ENCODE measurements at regions not wholly inside any gene's neighbourhood (a gene's known extent, or its start where the extent isn't known, plus 50 kb on each side); places are given as distances from the start of the nearest gene placed in this dataset.
"Not testable (repeated sequence)": the region's sequence is repeated elsewhere in the genome, so short reads cannot be mapped to it uniquely, and the experiment has no call there.

DNA sequence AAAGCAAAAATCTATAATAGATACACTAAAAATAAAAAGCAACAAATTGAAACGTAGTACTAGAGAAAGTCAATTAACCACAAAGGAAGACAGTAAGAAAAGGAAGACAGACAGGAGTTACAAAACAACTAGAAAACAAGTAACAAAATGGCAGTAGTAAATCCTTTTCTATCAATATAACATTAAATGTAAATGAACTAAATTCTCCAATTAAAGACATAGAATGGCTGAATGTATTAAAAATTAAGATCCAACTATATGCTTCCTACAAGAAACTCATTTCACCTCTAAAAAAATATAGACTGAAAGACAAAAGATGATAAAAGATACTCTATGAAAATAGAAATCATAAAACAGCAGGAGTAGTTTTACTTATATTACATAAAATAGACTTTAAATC, 79.1 kb downstream of the CTH start:
- Histone ChIP-seq H3K4me3 (ENCODE audit: low read length) (no peak overlapping the region), H3K4me1 (ENCODE audit: control insufficient read depth, insufficient read depth, low read length) (no peaks in the 10 kb centered on the region), H3K36me3 (ENCODE audit: control insufficient read depth, insufficient read depth, low read length) (no peaks in the 10 kb centered on the region), H3K9me3 (ENCODE audit: control insufficient read depth, insufficient read depth, low read length) (no peaks in the 10 kb centered on the region), H3K27me3 (ENCODE audit: control insufficient read depth, insufficient read depth, low read length) (no peaks in the 10 kb centered on the region), H3K27ac (ENCODE audit: low read length) (no peak overlapping the region)
- DNase-seq (ENCODE audit: low read depth, low spot score): no peak
- WGBS (ENCODE audit: insufficient coverage, insufficient read length): no CpG with 5 or more reads among the region's 1 CpG

DNA sequence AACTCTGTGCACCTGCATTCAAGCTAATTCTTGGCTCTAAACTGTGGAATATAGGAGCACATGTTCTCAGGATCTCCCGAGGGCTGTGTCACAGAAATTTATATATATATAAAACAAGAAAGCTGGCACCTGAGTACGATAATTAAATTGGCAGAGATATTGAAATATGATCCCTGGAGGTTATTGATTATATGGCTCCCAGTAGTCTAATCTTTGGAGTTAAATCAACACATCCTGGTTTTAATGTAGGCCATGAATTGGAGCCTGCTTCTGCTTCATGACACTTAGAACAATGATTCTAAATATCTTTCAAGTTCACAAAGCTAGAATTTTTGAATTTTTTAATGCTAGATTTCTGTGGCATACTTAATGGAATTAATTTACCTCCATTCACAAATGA, 84.3 kb downstream of the CTH start:
- Histone ChIP-seq H3K27ac (ENCODE audit: low read length) (no peak overlapping the region), H3K4me3 (ENCODE audit: low read length) (no peak overlapping the region), H3K4me1 (ENCODE audit: control insufficient read depth, insufficient read depth, low read length) (no peaks in the 10 kb centered on the region), H3K27me3 (ENCODE audit: control insufficient read depth, insufficient read depth, low read length) (no peaks in the 10 kb centered on the region), H3K36me3 (ENCODE audit: control insufficient read depth, insufficient read depth, low read length) (no peaks in the 10 kb centered on the region), H3K9me3 (ENCODE audit: control insufficient read depth, insufficient read depth, low read length) (no peaks in the 10 kb centered on the region)
- no CpG with 5 or more reads among the region's 2 CpGs for WGBS (ENCODE audit: insufficient coverage, insufficient read length)
- DNase-seq (ENCODE audit: low read depth, low spot score): no peak

DNA sequence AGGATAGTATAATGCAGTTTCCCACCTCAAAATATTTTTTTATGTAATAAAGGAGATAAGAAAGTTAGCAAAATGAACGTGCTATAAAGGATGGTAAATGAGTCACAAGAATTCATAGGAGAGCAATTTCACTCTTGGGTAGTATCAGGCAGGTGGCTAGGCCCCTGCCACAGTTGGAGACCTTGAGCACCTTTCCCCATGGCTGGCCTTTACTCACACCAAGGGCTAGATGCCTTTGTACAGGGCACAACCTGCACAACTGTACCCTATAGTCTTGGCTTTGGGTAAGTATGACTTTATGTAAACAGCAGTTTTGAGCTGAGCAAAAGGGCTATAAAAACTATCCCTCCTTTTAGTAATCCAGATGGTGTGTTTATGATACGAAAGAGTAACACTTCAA, 85.1 kb downstream of the CTH start:
- no peaks in the 10 kb centered on the region for H3K9me3 ChIP-seq (ENCODE audit: control insufficient read depth, insufficient read depth, low read length)
- H3K27ac ChIP-seq (ENCODE audit: low read length): no peak overlapping the region
- H3K4me3 ChIP-seq (ENCODE audit: low read length): no peak overlapping the region
- H3K27me3 ChIP-seq (ENCODE audit: control insufficient read depth, insufficient read depth, low read length): no peaks in the 10 kb centered on the region
- H3K36me3 ChIP-seq (ENCODE audit: control insufficient read depth, insufficient read depth, low read length): no peaks in the 10 kb centered on the region
- no peak for DNase-seq (ENCODE audit: low read depth, low spot score)
- H3K4me1 ChIP-seq (ENCODE audit: control insufficient read depth, insufficient read depth, low read length): no peaks in the 10 kb centered on the region
- WGBS (ENCODE audit: insufficient coverage, insufficient read length): no CpG with 5 or more reads among the region's 2 CpGs

DNA sequence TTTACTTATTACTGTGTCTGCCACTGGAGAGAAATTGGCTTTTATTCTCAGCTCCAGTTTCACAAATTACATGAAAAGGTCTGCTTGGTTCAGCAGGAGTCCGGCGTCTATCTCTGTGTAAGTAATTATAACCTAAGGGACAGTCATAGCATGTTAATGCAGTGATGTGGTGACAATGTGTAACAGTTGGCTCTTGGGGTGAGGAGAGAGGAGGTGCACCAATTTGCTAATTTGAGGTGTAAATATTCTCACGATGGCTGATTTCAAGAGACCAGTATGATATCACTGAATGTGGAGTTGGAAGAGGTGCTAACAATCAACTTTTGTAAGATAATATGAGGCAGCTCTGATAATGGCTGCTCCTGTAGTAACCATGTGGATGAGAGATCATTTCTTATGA, 86.1 kb downstream of the CTH start:
- no peak for DNase-seq (ENCODE audit: low read depth, low spot score)
- Histone ChIP-seq H3K36me3 (ENCODE audit: control insufficient read depth, insufficient read depth, low read length) (no peaks in the 10 kb centered on the region), H3K27me3 (ENCODE audit: control insufficient read depth, insufficient read depth, low read length) (no peaks in the 10 kb centered on the region), H3K4me3 (ENCODE audit: low read length) (no peak overlapping the region), H3K9me3 (ENCODE audit: control insufficient read depth, insufficient read depth, low read length) (no peaks in the 10 kb centered on the region), H3K4me1 (ENCODE audit: control insufficient read depth, insufficient read depth, low read length) (no peaks in the 10 kb centered on the region), H3K27ac (ENCODE audit: low read length) (no peak overlapping the region)
- WGBS (ENCODE audit: insufficient coverage, insufficient read length): no CpG with 5 or more reads among the region's 3 CpGs

DNA sequence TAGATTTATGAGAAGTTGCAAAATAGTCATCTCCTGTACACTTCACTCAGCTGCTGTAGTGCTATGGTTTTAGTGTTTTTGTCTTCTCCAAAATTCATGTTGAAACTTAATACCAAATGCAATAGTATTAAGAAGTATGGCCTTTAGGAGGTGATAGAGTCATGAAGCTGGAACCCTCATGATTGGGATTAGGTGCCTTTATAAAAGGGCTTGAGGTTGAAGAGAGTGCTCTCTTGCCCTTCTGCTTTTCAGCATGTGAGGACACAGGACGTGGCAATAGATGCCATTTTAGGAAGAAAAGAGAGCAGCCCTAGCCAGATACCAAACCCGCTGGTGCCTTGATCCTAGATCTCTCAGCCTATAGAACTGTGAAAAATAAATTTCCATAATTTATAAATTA, 87.6 kb downstream of the CTH start:
- no peaks in the 10 kb centered on the region for H3K4me1 ChIP-seq (ENCODE audit: control insufficient read depth, insufficient read depth, low read length)
- H3K9me3 ChIP-seq (ENCODE audit: control insufficient read depth, insufficient read depth, low read length): no peaks in the 10 kb centered on the region
- H3K27me3 ChIP-seq (ENCODE audit: control insufficient read depth, insufficient read depth, low read length): no peaks in the 10 kb centered on the region
- WGBS (ENCODE audit: insufficient coverage, insufficient read length): no CpG with 5 or more reads among the region's 2 CpGs
- no peak for DNase-seq (ENCODE audit: low read depth, low spot score)
- H3K27ac ChIP-seq (ENCODE audit: low read length): no peak overlapping the region
- H3K36me3 ChIP-seq (ENCODE audit: control insufficient read depth, insufficient read depth, low read length): no peaks in the 10 kb centered on the region
- no peak overlapping the region for H3K4me3 ChIP-seq (ENCODE audit: low read length)

DNA sequence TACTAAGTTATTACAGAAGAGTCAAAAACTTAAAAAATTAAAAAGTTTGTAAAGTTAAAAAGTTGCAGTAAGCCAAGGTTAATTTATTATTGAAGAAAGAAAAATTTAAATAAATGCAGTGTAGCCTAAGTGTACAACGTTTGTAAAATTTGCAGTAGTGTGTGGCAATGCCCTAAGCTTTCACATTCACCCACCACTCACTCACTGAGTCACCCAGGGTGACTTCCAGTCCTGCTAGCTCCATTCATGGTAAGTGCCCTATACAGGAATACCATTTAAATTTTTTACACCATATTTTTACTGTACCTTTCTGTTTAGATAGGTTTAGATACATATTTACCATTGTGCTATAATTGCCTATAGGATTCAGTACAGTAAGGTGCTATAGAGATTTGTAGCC, 88.6 kb downstream of the CTH start:
- H3K27me3 ChIP-seq (ENCODE audit: control insufficient read depth, insufficient read depth, low read length): no peaks in the 10 kb centered on the region
- no peaks in the 10 kb centered on the region for H3K36me3 ChIP-seq (ENCODE audit: control insufficient read depth, insufficient read depth, low read length)
- no peak for DNase-seq (ENCODE audit: low read depth, low spot score)
- H3K27ac ChIP-seq (ENCODE audit: low read length): no peak overlapping the region
- no CpG with 5 or more reads among the region's 1 CpG for WGBS (ENCODE audit: insufficient coverage, insufficient read length)
- no peaks in the 10 kb centered on the region for H3K4me1 ChIP-seq (ENCODE audit: control insufficient read depth, insufficient read depth, low read length)
- H3K4me3 ChIP-seq (ENCODE audit: low read length): no peak overlapping the region
- no peaks in the 10 kb centered on the region for H3K9me3 ChIP-seq (ENCODE audit: control insufficient read depth, insufficient read depth, low read length)

DNA sequence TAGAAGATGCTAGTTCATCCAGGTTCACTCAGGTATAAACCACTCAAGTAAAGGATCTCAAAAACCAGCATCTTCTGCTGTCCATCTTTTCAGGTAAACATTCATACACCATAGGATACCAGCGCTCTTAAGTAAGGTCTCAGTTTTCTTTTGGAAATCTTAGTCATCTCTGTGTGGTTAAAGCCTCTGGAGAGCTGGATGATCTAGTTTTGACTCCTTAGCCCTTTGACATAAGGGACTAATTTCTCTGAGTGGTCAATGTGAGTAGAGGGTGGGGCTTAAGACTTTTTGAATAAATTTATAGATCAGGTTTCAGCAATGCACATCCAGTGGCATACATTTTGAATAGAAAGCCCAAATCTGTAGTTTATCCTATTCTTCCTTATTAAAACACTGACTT, 92.3 kb downstream of the CTH start:
- Histone ChIP-seq H3K27me3 (ENCODE audit: control insufficient read depth, insufficient read depth, low read length) (no peaks in the 10 kb centered on the region), H3K9me3 (ENCODE audit: control insufficient read depth, insufficient read depth, low read length) (no peaks in the 10 kb centered on the region), H3K4me1 (ENCODE audit: control insufficient read depth, insufficient read depth, low read length) (no peaks in the 10 kb centered on the region), H3K27ac (ENCODE audit: low read length) (no peak overlapping the region), H3K4me3 (ENCODE audit: low read length) (no peak overlapping the region), H3K36me3 (ENCODE audit: control insufficient read depth, insufficient read depth, low read length) (no peaks in the 10 kb centered on the region)
- DNase-seq (ENCODE audit: low read depth, low spot score): no peak
- WGBS (ENCODE audit: insufficient coverage, insufficient read length): no CpG with 5 or more reads among the region's 1 CpG

DNA sequence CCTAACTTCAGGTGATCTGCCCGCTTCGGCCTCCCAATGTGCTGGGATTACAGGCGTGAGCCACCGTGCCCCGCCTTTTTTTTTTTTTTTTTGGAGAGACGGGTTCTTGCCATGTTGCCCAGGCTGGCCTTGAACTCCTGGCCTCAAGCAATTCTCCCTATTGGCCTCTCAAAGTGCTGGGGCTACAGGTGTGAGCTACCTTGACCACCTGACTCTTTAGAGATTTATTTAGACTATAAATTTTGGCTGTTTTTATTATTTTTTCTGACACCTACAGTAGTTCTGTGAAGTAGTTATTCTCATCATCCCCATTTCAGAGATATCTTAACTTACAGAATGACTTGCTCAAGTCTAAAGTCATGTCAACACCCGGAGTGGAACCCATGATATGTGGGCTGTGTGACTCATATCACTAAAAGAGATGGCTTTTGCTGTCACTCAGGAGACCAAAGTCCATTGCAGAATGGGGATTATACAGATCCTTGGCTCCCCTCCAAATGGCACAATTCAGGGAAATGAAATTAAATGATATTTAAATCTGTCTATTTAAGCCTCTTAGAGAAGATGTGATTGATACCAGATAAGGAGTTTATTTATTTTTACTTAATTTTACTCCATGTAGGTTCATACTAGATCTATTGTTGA, 93.2 kb downstream of the CTH start:
- Histone ChIP-seq H3K4me1 (ENCODE audit: control insufficient read depth, insufficient read depth, low read length) (no peaks in the 10 kb centered on the region), H3K27me3 (ENCODE audit: control insufficient read depth, insufficient read depth, low read length) (no peaks in the 10 kb centered on the region), H3K9me3 (ENCODE audit: control insufficient read depth, insufficient read depth, low read length) (no peaks in the 10 kb centered on the region), H3K4me3 (ENCODE audit: low read length) (no peak overlapping the region), H3K36me3 (ENCODE audit: control insufficient read depth, insufficient read depth, low read length) (no peaks in the 10 kb centered on the region), H3K27ac (ENCODE audit: low read length) (no peak overlapping the region)
- no peak for DNase-seq (ENCODE audit: low read depth, low spot score)
- no CpG with 5 or more reads among the region's 7 CpGs for WGBS (ENCODE audit: insufficient coverage, insufficient read length)

DNA sequence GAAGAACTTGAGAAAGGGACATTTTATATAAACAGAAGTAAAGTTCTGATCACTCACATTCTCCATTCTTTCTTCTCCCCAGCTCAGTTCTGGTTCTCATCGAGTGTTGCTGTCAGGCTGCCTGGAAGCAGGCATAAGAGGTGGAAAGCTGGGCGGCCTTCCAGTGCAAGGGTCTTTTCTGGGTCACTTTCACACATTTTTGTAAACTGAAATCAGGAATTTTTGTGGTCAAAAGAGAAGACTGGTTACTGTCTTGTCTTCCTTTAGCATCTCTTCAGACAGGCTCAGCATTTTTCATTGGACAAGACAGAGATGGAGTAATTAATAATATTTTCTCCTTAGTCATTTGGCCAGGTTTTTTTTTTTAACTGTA, 93.7 kb downstream of the CTH start:
- no peaks in the 10 kb centered on the region for H3K27me3 ChIP-seq (ENCODE audit: control insufficient read depth, insufficient read depth, low read length)
- H3K27ac ChIP-seq (ENCODE audit: low read length): no peak overlapping the region
- DNase-seq (ENCODE audit: low read depth, low spot score): no peak
- WGBS (ENCODE audit: insufficient coverage, insufficient read length): no CpG with 5 or more reads among the region's 2 CpGs
- no peaks in the 10 kb centered on the region for H3K9me3 ChIP-seq (ENCODE audit: control insufficient read depth, insufficient read depth, low read length)
- H3K4me1 ChIP-seq (ENCODE audit: control insufficient read depth, insufficient read depth, low read length): no peaks in the 10 kb centered on the region
- H3K36me3 ChIP-seq (ENCODE audit: control insufficient read depth, insufficient read depth, low read length): no peaks in the 10 kb centered on the region
- H3K4me3 ChIP-seq (ENCODE audit: low read length): no peak overlapping the region

DNA sequence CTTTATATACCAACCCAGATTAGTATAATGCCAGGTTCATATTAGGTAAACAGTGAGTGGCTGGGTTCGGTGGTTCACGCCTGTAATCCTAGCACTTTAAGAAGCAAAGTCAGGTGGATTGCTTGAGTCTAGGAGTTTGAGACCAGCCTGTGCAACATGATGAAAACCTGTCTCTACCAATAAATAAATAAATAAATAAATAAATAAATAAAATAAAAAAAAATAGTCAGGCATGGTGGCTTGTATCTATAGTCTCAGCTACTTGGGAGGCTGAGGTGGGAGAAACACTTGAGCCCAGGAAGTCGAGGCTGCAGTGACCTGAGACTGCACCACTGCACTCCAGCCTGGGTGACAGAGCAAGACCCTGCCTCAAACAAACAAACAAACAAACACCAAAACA, 96.9 kb downstream of the CTH start:
- not testable (repeated sequence) for H3K4me3 ChIP-seq (ENCODE audit: low read length); H3K27me3 ChIP-seq (ENCODE audit: control insufficient read depth, insufficient read depth, low read length); H3K9me3 ChIP-seq (ENCODE audit: control insufficient read depth, insufficient read depth, low read length); H3K27ac ChIP-seq (ENCODE audit: low read length); H3K4me1 ChIP-seq (ENCODE audit: control insufficient read depth, insufficient read depth, low read length); DNase-seq (ENCODE audit: low read depth, low spot score); H3K36me3 ChIP-seq (ENCODE audit: control insufficient read depth, insufficient read depth, low read length)
- no CpG with 5 or more reads among the region's 3 CpGs for whole genome bisulfite sequencing (ENCODE audit: insufficient coverage, insufficient read length)

DNA sequence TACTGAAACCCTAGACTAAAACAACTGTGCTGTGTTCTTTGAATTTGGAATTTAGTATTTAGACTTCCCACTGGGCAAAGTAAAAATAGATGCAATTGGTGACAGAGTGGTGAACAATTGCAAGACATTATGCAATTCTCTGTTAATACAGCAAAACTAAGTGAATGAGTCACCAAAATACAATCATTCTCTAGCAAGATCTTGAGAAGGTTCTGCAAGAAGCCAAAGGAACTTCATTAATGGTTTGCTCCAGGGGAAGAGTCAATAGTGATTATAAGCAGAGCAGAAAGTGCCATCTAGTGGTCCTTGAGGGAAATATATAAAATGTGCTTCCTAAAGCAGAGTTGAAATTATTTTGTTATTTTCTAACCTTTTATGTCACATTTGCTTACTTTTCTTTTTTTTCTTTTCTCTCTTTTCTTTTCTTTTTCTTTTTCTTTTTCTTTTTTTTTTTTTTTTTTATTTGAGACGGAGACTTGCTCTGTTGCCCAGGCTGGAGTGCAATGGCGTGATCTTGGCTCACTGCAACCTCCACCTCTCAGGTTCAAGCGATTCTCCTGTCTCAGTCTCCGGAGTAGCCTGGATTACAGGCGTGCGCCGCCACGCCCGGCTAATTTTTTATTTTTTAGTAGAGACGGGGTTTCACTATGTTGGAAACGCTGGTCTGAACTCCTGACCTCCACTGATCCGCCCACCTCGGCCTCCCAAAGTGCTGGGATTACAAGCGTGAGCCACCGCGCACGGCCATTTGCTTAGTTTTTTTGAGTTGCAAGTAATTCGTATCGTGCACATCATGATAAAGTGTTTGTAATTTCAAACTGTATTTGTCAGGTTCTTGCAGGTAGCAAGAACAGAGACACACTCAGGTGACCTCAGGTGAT, 99.2 kb downstream of the CTH start:
- H3K36me3 ChIP-seq (ENCODE audit: control insufficient read depth, insufficient read depth, low read length): no peaks in the 10 kb centered on the region
- H3K4me3 ChIP-seq (ENCODE audit: low read length): no peak overlapping the region
- H3K4me1 ChIP-seq (ENCODE audit: control insufficient read depth, insufficient read depth, low read length): no peaks in the 10 kb centered on the region
- H3K27me3 ChIP-seq (ENCODE audit: control insufficient read depth, insufficient read depth, low read length): no peaks in the 10 kb centered on the region
- no peaks in the 10 kb centered on the region for H3K9me3 ChIP-seq (ENCODE audit: control insufficient read depth, insufficient read depth, low read length)
- no peak overlapping the region for H3K27ac ChIP-seq (ENCODE audit: low read length)
- peak; percentile 4 for DNase-seq (ENCODE audit: low read depth, low spot score)
- WGBS (ENCODE audit: insufficient coverage, insufficient read length): no CpG with 5 or more reads among the region's 19 CpGs
